ENCODE measurements at regions not wholly inside any gene's neighbourhood (a gene's known extent, or its start where the extent isn't known, plus 50 kb on each side); places are given as distances from the start of the nearest gene placed in this dataset.
A peak's percentile ranks its signal among the peaks of the same experiment; 100 is the strongest.

DNA sequence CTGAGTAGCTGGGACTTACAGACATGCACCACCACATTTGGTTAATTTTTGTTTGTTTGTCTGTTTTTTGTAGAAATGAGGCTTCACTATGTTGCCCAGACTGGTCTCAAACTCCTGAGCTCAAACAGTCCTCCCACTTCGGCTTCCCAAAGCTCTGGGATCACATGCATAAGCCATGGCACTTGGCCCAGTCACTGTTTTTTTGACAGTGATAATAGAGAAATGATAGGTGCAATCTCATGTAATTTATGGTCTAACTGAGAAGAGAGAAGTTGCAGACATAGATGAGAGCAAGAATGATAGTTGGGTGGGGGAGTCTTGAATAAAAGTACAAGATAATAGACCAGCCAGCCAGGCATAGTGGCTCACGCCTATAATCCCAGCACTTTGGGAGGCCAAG is 89.7 kb upstream of the TNRC6A start:
- Histone ChIP-seq H3K79me2 (ENCODE audit: insufficient read depth, low read length) (no peaks in the 10 kb centered on the region), H3K27ac (ENCODE audit: low read depth, low read length) (no peak overlapping the region), H3K27me3 (ENCODE audit: insufficient read depth, low read length) (no peaks in the 10 kb centered on the region), H4K20me1 (ENCODE audit: insufficient read depth, low read length) (no peaks in the 10 kb centered on the region), H3K9me3 (ENCODE audit: low read depth, low read length) (no peaks in the 10 kb centered on the region), H3K4me2 (ENCODE audit: insufficient read depth, low read length) (no peak overlapping the region), H3K4me1 (ENCODE audit: insufficient read depth, low read length) (peaks cover 12% of the 10 kb centered on the region), H2AFZ (ENCODE audit: low read length) (no peak overlapping the region), H3K36me3 (ENCODE audit: insufficient read depth, low read length) (no peaks in the 10 kb centered on the region), H3K4me3 (ENCODE audit: insufficient read depth, low read length) (no peak overlapping the region)
- DNase-seq (ENCODE audit: insufficient read length, low spot score, missing footprints): no peak
- TF ChIP-seq, protein P1, sequence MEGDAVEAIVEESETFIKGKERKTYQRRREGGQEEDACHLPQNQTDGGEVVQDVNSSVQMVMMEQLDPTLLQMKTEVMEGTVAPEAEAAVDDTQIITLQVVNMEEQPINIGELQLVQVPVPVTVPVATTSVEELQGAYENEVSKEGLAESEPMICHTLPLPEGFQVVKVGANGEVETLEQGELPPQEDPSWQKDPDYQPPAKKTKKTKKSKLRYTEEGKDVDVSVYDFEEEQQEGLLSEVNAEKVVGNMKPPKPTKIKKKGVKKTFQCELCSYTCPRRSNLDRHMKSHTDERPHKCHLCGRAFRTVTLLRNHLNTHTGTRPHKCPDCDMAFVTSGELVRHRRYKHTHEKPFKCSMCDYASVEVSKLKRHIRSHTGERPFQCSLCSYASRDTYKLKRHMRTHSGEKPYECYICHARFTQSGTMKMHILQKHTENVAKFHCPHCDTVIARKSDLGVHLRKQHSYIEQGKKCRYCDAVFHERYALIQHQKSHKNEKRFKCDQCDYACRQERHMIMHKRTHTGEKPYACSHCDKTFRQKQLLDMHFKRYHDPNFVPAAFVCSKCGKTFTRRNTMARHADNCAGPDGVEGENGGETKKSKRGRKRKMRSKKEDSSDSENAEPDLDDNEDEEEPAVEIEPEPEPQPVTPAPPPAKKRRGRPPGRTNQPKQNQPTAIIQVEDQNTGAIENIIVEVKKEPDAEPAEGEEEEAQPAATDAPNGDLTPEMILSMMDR (IDR thresholded peaks at IDR 0.05; ENCODE audit: extremely low read depth, low read depth, low read length): no peak

DNA sequence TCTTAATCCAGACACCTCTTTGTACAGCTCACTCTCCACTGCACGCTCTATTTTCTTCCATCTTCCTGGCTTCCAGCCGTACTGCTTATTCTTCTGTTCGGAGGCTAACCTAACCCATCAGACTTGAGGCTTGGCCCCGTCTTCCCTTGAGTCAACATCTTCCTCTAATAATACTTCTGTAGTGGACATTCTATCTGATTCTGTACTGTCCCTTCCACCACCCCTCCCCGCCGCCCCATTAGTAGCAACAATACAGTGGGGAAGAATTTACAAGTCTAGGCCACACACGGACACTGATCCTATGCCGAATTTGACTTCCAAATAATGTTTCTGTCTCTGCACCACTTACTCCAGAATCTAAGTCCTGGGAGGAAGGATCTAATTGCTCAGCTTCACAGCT is 86.0 kb upstream of the TNRC6A start:
- DNase-seq (ENCODE audit: insufficient read length, low spot score, missing footprints): no peak
- Histone ChIP-seq H4K20me1 (ENCODE audit: insufficient read depth, low read length) (no peaks in the 10 kb centered on the region), H3K4me1 (ENCODE audit: insufficient read depth, low read length) (peaks cover 13% of the 10 kb centered on the region), H3K27ac (ENCODE audit: low read depth, low read length) (no peak overlapping the region), H3K9me3 (ENCODE audit: low read depth, low read length) (no peaks in the 10 kb centered on the region), H3K4me3 (ENCODE audit: insufficient read depth, low read length) (no peak overlapping the region), H2AFZ (ENCODE audit: low read length) (no peak overlapping the region), H3K79me2 (ENCODE audit: insufficient read depth, low read length) (no peaks in the 10 kb centered on the region), H3K27me3 (ENCODE audit: insufficient read depth, low read length) (no peaks in the 10 kb centered on the region), H3K4me2 (ENCODE audit: insufficient read depth, low read length) (no peak overlapping the region), H3K36me3 (ENCODE audit: insufficient read depth, low read length) (no peaks in the 10 kb centered on the region)
- TF ChIP-seq, protein P1 (IDR thresholded peaks at IDR 0.05; ENCODE audit: extremely low read depth, low read depth, low read length): no peak

DNA sequence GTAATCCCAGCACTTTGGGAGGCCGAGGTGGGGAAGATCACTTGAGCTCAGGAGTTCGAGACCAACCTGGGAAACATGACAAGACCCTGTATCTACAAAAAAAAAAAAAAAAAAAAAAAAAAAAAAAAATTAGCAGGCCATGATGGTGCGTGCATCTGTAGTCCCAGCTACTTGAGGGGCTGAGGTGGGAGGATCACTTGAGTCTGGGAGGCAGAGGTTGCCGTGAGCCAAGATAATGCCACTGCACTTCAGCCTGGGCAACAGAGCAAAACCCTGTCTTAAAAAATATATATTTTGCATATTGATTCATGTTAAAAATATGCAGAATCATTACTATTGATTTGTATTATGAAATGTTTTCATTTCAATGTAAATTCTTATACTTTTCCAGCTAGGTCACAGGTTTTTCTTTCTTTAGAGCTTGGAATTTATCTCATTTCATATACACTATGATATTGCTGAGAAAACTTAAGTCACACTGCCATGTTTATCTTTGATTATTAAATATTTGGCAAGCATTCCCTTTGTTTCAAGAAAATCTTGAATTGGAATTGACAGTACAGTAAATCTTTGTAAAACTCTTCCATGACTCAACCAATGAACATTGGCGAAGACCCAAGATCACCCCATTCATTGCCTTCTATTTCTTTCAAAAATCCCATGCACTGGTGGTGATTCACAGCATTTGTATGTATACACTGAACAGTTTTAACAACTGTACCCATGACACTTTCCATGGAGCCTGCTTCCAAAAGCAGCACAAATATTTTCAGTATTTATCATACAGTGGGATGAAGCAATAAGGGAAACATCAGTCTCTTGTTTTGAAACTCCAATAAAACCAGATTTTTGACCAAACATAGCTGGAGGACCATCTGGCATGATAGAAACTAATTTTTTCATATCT is 83.5 kb upstream of the TNRC6A start:
- H4K20me1 ChIP-seq (ENCODE audit: insufficient read depth, low read length): no peaks in the 10 kb centered on the region
- no peaks in the 10 kb centered on the region for H3K79me2 ChIP-seq (ENCODE audit: insufficient read depth, low read length)
- TF ChIP-seq, protein P1 (IDR thresholded peaks at IDR 0.05; ENCODE audit: extremely low read depth, low read depth, low read length): no peak
- peak; percentile 54 for DNase-seq (ENCODE audit: insufficient read length, low spot score, missing footprints)
- no peaks in the 10 kb centered on the region for H3K9me3 ChIP-seq (ENCODE audit: low read depth, low read length)
- H3K4me3 ChIP-seq (ENCODE audit: insufficient read depth, low read length): no peak overlapping the region
- no peaks in the 10 kb centered on the region for H3K27me3 ChIP-seq (ENCODE audit: insufficient read depth, low read length)
- peak overlapping the region; percentile 59 for H3K4me2 ChIP-seq (ENCODE audit: insufficient read depth, low read length)
- peak overlapping the region; percentile 71 for H3K27ac ChIP-seq (ENCODE audit: low read depth, low read length)
- no peaks in the 10 kb centered on the region for H3K36me3 ChIP-seq (ENCODE audit: insufficient read depth, low read length)
- H3K4me1 ChIP-seq (ENCODE audit: insufficient read depth, low read length): peaks cover 13% of the 10 kb centered on the region
- H2AFZ ChIP-seq (ENCODE audit: low read length): no peak overlapping the region

DNA sequence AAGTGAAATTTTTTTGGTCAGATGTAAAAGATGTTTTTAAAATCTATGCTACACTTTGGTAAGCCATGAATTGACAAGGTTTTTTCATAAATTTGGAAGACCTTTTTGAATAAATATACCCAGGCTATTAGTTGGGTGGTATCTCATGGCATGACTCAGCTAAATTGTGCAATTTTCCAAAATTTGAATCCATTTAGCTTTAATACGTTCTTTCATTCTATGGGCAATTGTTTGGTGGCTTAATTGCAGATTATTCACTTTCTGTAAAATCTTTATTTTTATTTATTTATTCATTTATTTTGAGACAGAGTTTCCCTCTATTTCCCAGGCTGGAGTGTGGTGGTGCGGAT is 82.8 kb upstream of the TNRC6A start:
- H3K4me1 ChIP-seq (ENCODE audit: insufficient read depth, low read length): peaks cover 13% of the 10 kb centered on the region
- peak overlapping the region; percentile 71 for H3K27ac ChIP-seq (ENCODE audit: low read depth, low read length)
- H3K4me2 ChIP-seq (ENCODE audit: insufficient read depth, low read length): no peak overlapping the region
- TF ChIP-seq, protein P1 (IDR thresholded peaks at IDR 0.05; ENCODE audit: extremely low read depth, low read depth, low read length): no peak
- no peaks in the 10 kb centered on the region for H3K9me3 ChIP-seq (ENCODE audit: low read depth, low read length)
- H2AFZ ChIP-seq (ENCODE audit: low read length): no peak overlapping the region
- no peak overlapping the region for H3K4me3 ChIP-seq (ENCODE audit: insufficient read depth, low read length)
- H4K20me1 ChIP-seq (ENCODE audit: insufficient read depth, low read length): no peaks in the 10 kb centered on the region
- no peaks in the 10 kb centered on the region for H3K27me3 ChIP-seq (ENCODE audit: insufficient read depth, low read length)
- no peak for DNase-seq (ENCODE audit: insufficient read length, low spot score, missing footprints)
- H3K79me2 ChIP-seq (ENCODE audit: insufficient read depth, low read length): no peaks in the 10 kb centered on the region
- no peaks in the 10 kb centered on the region for H3K36me3 ChIP-seq (ENCODE audit: insufficient read depth, low read length)
